ENCODE measurements at regions not wholly inside any gene's neighbourhood (a gene's known extent, or its start where the extent isn't known, plus 50 kb on each side); places are given as distances from the start of the nearest gene placed in this dataset.

GRCh38 chr4:56123051-56123450, 174.3 kb downstream of the CEP135 start:
- DNase-seq (ENCODE audit: low read depth): no peak
- POLR2A ChIA-PET: no interaction called here
- H3K36me3 ChIP-seq (ENCODE audit: control insufficient read depth, insufficient read depth, low read length): no peaks in the 10 kb centered on the region

GRCh38 chr4:56118845-56119244, 170.1 kb downstream of the CEP135 start:
- Histone ChIP-seq H3K36me3 (ENCODE audit: control insufficient read depth, insufficient read depth, low read length) (no peaks in the 10 kb centered on the region), H3K27me3 (ENCODE audit: control insufficient read depth, insufficient read depth, low read length) (no peaks in the 10 kb centered on the region), H3K4me3 (ENCODE audit: low read depth, low read length) (no peak overlapping the region)
- POLR2A ChIA-PET: no interaction called here
- TF ChIP-seq CTCF (IDR thresholded peaks at IDR 0.05; ENCODE audit: insufficient read depth, low read depth, low read length): no peak
- DNase-seq (ENCODE audit: low read depth): no peak
- CTCF ChIA-PET: no interaction called here

More at GRCh38 chr4:56123051-56123450, 174.3 kb downstream of the CEP135 start:
- CTCF ChIA-PET: no interaction called here
- Histone ChIP-seq H3K4me3 (ENCODE audit: low read depth, low read length) (no peak overlapping the region), H3K27me3 (ENCODE audit: control insufficient read depth, insufficient read depth, low read length) (no peaks in the 10 kb centered on the region)
- no peak for TF ChIP-seq CTCF (IDR thresholded peaks at IDR 0.05; ENCODE audit: insufficient read depth, low read depth, low read length)

GRCh38 chr4:56118055-56118454, 169.3 kb downstream of the CEP135 start:
- no peaks in the 10 kb centered on the region for H3K36me3 ChIP-seq (ENCODE audit: control insufficient read depth, insufficient read depth, low read length)
- H3K27me3 ChIP-seq (ENCODE audit: control insufficient read depth, insufficient read depth, low read length): no peaks in the 10 kb centered on the region
- ChIA-PET POLR2A (no interaction called here), CTCF (no interaction called here)
- no peak for DNase-seq (ENCODE audit: low read depth)
- TF ChIP-seq CTCF (IDR thresholded peaks at IDR 0.05; ENCODE audit: insufficient read depth, low read depth, low read length): no peak
- no peak overlapping the region for H3K4me3 ChIP-seq (ENCODE audit: low read depth, low read length)

- ChIA-PET CTCF (no interaction called here), POLR2A (no interaction called here)
- DNase-seq (ENCODE audit: low read depth): no peak
- no peak for TF ChIP-seq CTCF (IDR thresholded peaks at IDR 0.05; ENCODE audit: insufficient read depth, low read depth, low read length)
- H3K36me3 ChIP-seq (ENCODE audit: control insufficient read depth, insufficient read depth, low read length): no peaks in the 10 kb centered on the region
- H3K4me3 ChIP-seq (ENCODE audit: low read depth, low read length): no peak overlapping the region
- H3K27me3 ChIP-seq (ENCODE audit: control insufficient read depth, insufficient read depth, low read length): no peaks in the 10 kb centered on the region
These were observed 167.2 kb downstream of the CEP135 start for GRCh38 chr4:56115898-56116297.

- DNase-seq (ENCODE audit: low read depth): no peak
- H3K27me3 ChIP-seq (ENCODE audit: control insufficient read depth, insufficient read depth, low read length): no peaks in the 10 kb centered on the region; the same call in 1 of the 2 replicates
- no peaks in the 10 kb centered on the region for H3K36me3 ChIP-seq (ENCODE audit: control insufficient read depth, insufficient read depth, low read length)
- CTCF ChIA-PET: interaction anchor here (1.5 kb wide), 1 partner anchor 58 kb away, joined by 4 read pairs; no protein-coding TSS in a partner anchor
- POLR2A ChIA-PET: no interaction called here
- no peak overlapping the region for H3K4me3 ChIP-seq (ENCODE audit: low read depth, low read length)
- TF ChIP-seq CTCF (IDR thresholded peaks at IDR 0.05; ENCODE audit: insufficient read depth, low read depth, low read length): no peak
These were observed 163.6 kb downstream of the CEP135 start for GRCh38 chr4:56112377-56112776.

Data from BJ (cell line).